Kidney glomerular epithelial cell (primary cell): ENCODE measurements at regions not wholly inside any gene's neighbourhood (a gene's known extent, or its start where the extent isn't known, plus 50 kb on each side); places are given as distances from the start of the nearest gene placed in this dataset.

ENCODE experiments used
- DNase-seq: peaks from one replicate; lab custom pipeline; 2025; lab: John Stamatoyannopoulos, UW

GRCh38 chr21:16642353-16642752 lies 870.5 kb upstream of the CXADR start:
- no peak for DNase-seq

DNA sequence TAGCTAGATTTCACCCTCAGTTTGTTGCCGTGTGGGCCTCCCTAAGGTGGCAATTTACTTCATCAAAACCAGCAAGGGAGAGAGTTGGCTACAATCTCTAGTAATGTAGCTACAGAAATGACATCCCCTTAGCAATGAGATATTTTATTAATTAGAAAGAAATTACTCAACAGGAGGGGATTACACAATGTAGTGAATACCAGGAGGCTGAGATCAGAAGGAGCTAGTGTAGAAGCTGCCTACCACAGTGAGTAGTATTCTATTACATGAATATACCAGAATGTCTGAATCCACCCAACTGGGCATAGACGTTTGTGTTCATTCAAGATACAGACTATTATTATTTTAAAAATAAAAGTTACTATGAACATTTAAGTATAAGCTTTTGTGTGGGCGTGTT lies 868.2 kb upstream of the CXADR start:
- no peak for DNase-seq

DNA sequence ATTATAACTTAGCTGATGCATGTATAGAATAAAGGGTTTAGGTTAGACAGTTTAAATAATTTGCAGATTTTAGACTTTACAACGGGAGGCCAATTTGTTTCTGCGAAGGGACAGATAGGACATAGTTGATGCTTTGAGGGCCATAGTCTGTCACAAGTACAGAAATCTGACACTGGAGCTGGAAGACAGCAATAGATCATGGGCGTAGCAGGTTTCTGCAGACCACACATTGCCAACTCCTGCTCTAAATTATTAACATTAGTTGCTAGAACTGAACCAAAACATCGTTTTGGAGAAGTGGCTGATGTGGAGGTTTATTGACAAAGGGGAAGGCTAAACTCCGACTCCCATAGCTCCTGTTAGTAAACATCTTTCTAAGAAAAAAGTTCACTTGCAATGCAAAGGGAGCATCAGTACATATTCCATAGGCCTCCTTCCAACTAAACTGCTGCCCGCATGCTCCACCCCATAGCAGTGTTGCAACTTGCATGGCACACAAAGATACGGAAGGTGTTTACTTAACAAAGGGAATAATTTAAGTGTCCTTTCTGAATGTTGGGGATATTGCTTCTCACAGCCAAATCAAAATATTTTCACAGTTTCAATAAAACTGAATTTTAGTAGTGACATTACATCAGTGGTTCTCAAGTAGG lies 862.0 kb upstream of the CXADR start:
- no peak for DNase-seq

DNA sequence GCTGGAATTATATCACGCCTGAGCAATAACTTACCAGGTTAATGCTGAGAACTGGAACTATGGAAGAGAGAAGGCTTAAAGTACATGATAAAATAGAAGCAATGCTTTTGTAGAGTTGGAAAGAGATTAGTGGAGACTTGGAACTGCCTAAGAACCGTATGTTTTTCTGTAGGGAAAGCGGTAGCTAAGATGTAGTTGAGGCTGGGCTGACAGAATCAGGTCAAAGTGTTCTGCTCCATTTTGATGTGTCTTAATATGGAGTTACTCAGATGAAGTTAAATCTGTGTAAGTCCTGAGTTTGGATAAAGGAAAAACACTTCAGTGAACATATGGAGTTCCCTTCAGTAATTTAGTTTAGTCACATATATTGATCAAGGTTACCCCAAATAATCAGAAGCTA lies 860.9 kb upstream of the CXADR start:
- no peak for DNase-seq

- no peak for DNase-seq
Observed at GRCh38 chr21:16663436-16663835, 849.4 kb upstream of the CXADR start.

- no peak for DNase-seq
Observed at GRCh38 chr21:16667395-16667794, 845.4 kb upstream of the CXADR start.

DNA sequence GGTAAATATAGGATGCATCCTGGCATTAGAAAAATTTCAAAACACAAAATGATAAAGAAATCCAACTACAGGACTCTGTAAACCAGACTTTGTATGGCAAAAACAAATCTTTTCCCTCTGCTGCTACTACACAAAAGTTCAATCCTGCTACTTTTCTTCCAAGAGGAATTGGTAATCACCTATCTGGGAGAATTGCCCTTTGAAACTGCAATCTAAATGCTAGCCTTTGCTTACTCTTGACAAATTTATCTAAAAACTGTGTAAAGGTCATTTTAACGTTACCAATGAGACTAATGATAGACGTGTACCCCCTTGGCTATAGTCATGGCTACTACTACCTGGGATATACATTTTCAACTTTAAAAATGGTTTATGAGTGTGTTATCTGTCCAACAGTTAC lies 837.9 kb upstream of the CXADR start:
- no peak for DNase-seq

- no peak for DNase-seq
Observed at GRCh38 chr21:16676391-16676790, 836.5 kb upstream of the CXADR start.

DNA sequence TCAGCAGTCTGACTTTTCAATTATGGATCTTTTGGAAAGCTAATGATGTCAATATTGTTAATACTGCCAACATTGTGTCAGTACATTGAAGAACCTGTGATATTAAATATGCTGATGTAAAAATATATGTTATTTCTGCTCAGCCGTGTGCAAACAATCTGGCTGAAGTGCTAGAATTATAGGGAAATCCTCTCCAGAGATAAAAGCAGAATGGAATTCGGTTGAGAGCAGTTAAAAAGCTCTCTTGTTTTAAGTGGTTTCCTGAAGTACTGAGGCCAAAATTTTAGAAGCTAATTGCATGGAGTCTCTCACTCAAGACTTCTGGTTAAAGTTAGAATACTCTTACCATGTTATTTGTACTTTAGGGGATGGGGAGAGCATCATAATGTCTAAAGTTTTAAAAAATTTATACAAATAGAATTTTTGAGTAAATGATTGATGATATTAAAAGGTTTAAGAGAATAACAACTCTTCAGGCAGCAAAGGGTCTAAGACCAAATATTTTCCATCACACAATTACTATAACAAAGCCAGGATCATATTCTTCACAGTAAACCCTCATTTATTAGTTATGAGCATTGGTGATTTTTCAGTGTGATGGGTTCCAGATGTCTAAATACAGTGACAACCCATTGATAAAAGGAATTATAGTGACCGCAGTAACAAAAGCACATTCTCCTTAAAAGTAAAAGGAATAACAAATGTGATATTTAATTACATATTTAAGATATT lies 834.2 kb upstream of the CXADR start:
- no peak for DNase-seq

- no peak for DNase-seq
Observed at GRCh38 chr21:16695074-16695473, 817.8 kb upstream of the CXADR start.

DNA sequence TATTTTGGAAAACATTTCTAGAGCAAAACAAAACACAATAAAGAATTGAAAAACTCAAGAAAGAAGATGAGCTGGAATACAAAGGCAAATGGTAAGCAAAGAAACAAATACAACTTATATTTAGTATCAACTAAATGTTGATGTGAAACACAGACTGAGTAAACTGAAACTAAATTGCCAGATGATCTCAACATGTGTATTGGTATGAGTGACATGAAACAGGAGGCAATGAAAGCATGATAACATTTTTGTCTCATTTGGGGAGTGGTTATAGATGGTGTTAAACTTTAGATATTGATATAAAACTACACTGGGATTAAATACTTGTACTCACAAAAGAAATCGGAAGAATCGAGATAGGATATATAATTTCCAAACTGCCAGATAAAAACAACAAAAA lies 805.6 kb upstream of the CXADR start:
- DNase-seq = no peak

DNA sequence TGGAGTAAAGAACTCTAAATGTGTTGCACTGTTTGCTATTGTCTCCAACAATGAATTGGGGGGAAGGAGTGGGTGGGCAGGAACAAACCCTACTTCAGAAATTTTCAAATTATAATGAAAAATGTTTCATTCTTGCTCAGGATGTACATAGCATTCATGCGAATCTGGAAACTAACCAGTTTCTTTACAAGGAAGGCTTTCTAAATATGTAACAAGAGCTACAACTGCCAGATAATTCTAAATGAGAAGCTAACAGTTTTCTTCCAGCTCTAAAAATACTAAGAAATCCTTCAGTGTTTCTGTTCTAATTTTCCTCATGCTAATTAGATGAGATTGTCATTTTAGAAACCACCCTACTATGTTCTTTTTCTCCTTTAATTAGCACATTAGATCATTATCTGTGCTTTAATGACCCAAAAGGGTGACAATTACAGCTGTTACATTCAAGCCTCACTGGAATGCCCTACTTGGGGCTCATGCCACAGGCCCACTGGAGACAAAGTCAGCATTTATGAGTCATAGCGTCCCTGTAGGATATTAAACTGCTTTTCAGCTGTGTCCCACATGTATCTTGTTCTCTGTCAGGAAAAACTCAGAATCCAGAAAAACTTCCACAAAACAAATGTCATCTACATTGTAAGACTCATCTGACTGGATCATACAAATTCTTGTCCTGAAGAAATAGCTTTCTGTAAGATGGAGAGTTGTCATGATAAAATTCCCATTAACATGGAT lies 804.6 kb upstream of the CXADR start:
- no peak for DNase-seq

DNA sequence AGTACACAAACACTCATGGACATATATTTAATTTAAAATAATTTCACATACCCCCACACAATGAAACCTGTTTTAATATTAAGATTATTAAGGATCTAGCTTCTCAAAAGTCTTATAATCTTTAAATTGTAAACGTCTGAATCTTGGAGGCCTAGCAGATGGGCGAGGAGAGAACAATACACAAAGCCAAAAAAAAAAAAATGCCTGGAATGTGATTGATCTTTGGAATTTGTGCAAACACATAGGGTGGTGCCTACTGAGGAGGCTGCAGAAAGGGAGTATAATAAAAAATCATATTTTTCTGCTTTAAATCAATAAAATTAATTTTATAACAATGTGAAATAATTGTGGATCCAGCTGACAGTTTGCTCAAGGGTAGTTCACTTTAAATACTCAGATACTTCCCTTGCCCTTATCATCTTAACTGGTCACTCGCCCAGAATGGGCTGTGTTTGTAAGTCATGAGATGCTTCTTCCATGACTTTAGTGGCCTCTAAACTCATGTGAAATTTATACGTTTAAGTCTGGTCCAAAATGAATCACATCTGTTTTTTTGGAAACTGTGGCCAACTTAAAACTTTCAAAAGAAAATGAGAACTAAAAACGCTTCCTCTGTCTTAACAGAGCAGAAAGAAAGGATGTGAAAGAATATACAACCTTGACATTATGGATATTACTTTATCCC lies 802.8 kb upstream of the CXADR start:
- no peak for DNase-seq

GRCh38 chr21:16711757-16712156 lies 801.1 kb upstream of the CXADR start:
- no peak for DNase-seq

DNA sequence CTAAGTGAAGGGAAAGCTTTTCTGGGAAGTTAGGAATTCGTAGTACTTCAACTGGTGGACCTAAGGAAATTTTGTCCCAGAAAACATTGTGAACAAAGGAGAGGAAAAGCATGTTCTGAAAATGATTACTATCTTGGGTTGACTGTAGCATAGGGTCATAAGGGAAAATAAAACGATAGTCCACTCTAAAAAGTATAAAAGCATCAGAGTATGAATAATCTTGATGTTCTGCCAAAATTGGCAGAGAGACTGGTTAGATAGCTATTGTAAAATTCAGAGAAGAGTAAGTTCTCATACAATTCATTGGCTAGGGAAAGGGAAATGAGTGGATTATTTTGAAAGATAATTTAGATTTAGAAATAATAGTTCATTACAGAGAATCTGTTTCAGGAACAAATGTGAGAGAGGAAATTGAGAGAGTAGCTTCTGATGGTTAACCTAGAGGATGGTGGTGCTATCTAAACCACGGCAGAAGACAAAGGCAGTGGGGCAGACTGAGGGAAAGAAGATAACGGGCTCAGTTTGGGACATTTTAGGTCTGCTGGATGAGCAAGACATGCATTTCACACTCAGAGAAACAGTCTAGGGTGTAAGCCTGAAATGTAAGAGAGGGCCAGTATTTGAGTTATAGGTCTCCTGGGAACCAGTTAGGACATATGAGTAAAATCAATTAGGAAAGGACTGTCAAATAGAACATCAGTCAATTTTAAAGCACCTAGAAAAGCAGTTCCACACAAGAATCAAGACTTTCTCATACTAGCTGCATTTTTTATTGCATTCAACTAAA lies 799.3 kb upstream of the CXADR start:
- DNase-seq = no peak

GRCh38 chr21:16740511-16740910 lies 772.3 kb upstream of the CXADR start:
- DNase-seq = no peak

DNA sequence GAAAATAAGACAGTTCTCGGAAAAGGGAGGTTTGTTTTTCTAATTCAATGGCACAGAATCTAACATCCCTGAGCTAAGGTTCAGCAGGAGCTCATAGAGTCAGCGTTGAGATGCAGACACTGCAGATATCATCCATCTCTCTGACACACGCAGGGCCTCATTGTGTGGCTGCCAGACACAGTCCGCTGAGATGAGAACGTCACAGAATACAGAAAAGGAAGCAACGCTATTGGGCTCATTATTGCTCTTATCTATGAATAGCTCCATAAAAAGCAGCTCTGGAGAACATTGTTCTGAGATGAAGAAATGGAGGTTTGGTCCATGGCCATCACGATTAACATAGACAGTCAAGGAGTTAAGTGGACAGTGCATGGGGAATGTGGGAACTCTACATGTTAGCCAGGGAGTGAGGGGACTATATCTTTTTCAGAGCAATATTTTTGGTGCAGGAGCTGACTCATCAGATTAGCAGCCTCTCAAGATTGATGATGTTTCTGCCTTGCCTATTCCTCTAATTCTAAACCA lies 771.6 kb upstream of the CXADR start:
- DNase-seq = no peak

DNA sequence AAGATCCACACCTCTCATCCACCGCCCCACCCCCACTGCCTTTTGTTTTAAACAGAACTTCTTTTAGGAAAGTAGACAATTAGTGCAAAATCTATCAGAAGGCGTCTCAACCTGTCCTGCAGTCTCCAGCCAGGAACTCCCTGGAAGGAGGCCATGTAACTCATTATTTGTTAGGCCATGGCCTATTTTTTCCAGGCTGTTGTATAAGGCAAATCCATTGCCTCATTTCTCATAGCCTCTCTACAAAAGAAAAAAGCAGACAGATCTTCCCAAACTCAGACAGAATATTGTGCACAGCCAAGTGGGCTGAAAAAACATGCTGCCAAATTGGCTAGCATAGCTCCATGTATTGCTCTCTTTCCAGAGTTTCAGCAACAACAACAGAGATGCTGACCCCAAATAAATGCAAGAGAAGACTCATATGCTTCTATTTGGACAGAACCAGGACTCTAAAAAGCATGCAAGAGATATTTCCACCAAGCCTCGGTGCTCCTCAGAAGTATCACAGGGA lies 770.7 kb upstream of the CXADR start:
- DNase-seq = no peak

- DNase-seq = no peak
Observed at GRCh38 chr21:16742741-16743140, 770.1 kb upstream of the CXADR start.

DNA sequence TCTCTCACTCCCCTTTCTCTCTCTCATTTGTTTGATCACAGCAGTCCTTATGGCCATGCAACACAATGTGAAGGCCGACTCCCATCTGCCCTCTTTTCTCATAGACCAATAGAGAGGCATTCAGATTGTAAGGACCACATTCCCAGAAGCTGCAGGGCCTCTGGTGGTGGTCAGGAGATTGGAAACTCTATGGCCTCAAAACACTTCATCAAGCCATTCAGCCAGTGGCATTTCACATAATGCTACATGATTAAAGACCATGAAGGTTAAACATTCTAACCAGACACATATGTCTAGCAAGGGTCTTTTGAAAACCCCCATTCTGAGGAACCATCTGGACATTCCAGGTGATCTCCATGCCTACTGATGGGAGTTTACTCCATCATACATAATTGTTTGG lies 769.5 kb upstream of the CXADR start:
- DNase-seq = no peak

DNA sequence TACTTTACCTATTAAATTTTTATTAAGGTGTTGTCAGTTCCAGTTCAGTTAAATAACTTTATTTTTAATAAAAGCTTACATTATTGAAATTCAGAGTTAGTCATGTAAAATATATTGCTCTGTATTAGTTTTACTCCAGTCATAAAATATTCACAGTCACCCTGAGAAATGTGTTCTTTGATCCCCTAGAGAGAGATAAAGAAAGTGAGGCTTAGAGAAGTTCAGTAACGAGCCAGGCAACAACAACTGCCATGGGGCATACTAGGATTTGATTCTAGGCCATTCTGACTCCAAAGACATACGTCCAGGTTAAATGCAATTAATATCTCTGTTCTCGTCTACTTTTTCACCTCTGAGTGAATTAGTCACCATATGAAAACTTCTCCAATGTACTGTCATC lies 761.9 kb upstream of the CXADR start:
- no peak for DNase-seq
